ENCODE measurements at regions not wholly inside any gene's neighbourhood (a gene's known extent, or its start where the extent isn't known, plus 50 kb on each side); places are given as distances from the start of the nearest gene placed in this dataset.

DNA sequence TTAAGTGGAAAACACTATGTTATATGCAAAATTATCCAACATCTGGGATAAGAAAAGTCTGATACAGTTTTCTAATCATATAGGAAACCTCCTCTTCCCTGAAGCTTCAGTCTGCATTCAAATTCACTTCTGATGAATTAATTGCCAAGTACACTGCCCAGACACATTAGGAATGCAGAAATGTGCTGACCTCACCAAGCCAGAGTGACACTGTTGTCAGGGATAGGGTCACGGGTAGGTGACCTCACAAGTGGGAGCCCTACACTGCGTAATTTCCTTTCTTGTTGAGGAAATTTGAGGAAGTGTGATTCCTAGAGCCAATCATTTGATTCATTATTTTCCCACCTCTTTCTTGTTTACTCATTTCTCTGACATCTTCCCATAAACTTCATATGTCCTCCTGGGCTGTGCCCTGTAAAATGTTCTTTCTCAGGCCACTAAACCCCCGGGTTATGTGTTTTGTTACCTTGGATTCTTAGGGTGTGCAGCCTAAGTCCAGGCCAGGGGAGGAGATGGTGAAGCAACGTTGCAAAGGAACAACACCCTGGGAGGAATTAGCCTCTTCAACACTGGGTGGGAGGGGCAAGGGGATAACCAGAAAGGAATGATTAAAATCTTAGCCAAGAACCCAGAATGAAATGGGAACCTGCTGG lies 411.9 kb downstream of the MTRR start (continued):
- TF ChIP-seq, protein P1, sequence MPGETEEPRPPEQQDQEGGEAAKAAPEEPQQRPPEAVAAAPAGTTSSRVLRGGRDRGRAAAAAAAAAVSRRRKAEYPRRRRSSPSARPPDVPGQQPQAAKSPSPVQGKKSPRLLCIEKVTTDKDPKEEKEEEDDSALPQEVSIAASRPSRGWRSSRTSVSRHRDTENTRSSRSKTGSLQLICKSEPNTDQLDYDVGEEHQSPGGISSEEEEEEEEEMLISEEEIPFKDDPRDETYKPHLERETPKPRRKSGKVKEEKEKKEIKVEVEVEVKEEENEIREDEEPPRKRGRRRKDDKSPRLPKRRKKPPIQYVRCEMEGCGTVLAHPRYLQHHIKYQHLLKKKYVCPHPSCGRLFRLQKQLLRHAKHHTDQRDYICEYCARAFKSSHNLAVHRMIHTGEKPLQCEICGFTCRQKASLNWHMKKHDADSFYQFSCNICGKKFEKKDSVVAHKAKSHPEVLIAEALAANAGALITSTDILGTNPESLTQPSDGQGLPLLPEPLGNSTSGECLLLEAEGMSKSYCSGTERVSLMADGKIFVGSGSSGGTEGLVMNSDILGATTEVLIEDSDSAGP (CRISPR knock-in tag; IDR thresholded peaks at IDR 0.05; ENCODE audit: borderline replicate concordance): no peak

DNA sequence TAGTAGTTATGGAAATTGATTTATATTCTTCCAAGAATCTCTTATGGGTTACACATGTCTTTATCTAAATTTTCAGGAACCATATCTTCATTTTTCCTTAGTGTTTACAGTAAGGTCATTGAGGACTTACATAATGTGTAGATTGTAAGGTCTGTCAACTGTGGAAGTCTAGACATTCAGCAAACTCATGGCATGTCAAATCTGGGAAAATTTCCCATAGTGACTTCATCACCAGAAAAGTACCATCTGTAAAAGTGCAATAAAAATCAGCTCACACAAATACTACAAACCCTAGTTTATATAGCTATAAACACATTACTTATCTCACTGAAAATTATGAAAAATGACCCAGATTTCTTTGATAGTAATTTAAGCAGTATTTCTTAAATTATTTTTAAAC lies 419.4 kb downstream of the MTRR start:
- Histone ChIP-seq H3K9ac (ENCODE audit: insufficient read depth, low read depth, low read length) (no peak overlapping the region), H3K4me1 (ENCODE audit: insufficient read depth, low read length) (no peaks in the 10 kb centered on the region), H3K4me3 (replicated peaks in 1 of 3; ENCODE audit: insufficient read depth in 1 of 3, low read depth in 2 of 3, low read length in 3 of 3) (no peak overlapping the region), H3K27ac (ENCODE audit: extremely low read length, insufficient read depth, low read length) (no peak overlapping the region), H3K27me3 (ENCODE audit: control insufficient read depth in 1 of 2, insufficient read depth in 2 of 2, low read length in 2 of 2) (no peaks in the 10 kb centered on the region), H2AFZ (ENCODE audit: low read length) (no peak overlapping the region), H3K4me2 (ENCODE audit: low read depth, low read length) (no peak overlapping the region), H3K9me3 (ENCODE audit: low read length) (peaks cover 27% of the 10 kb centered on the region), H3K79me2 (ENCODE audit: insufficient read depth, low read length) (no peaks in the 10 kb centered on the region), H4K20me1 (ENCODE audit: insufficient read depth, low read length) (no peaks in the 10 kb centered on the region), H3K36me3 (replicated peaks in 1 of 2; ENCODE audit: control insufficient read depth in 1 of 2, insufficient read depth in 2 of 2, low read length in 2 of 2) (no peaks in the 10 kb centered on the region)
- FAIRE-seq (no peak), DNase-seq (ENCODE audit: low spot score) (no peak), ATAC-seq (no peak)
- TF ChIP-seq, protein P2, sequence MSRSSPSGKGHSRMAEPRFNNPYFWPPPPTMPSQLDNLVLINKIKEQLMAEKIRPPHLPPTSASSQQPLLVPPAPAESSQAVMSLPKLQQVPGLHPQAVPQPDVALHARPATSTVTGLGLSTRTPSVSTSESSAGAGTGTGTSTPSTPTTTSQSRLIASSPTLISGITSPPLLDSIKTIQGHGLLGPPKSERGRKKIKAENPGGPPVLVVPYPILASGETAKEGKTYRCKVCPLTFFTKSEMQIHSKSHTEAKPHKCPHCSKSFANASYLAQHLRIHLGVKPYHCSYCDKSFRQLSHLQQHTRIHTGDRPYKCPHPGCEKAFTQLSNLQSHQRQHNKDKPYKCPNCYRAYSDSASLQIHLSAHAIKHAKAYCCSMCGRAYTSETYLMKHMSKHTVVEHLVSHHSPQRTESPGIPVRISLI (CRISPR knock-in tag; IDR thresholded peaks at IDR 0.05; ENCODE audit: borderline replicate concordance): no peak
- no peak for TF ChIP-seq KLF15 (CRISPR knock-in tag; IDR thresholded peaks at IDR 0.05; ENCODE audit: borderline replicate concordance)
- no peak for TF ChIP-seq HNRNPH1 (optimal IDR thresholded peaks at IDR 0.05; ENCODE audit: low read depth, low read length)
- no peak for TF ChIP-seq AGO2 (optimal IDR thresholded peaks at IDR 0.05; ENCODE audit: low read depth, low read length)
- CTCF ChIA-PET (ENCODE audit: low intra/inter-chr PET ratio, low total read pairs): no interaction called here
- POLR2A ChIA-PET: no interaction called here
- intact Hi-C loops (cut with micrococcal nuclease; ENCODE audit: unreplicated experiment): no loop called here
- BruUV-seq (replicated peaks): no TSS peak
- in situ Hi-C loops (cut with HindIII; ENCODE audit: extremely low pct_ligation_motif_present, low pct_unique_long_range_greater_than_20kb): no loop called here
